Breast epithelium (tissue), 3 donors: ENCODE measurements at regions not wholly inside any gene's neighbourhood (a gene's known extent, or its start where the extent isn't known, plus 50 kb on each side); places are given as distances from the start of the nearest gene placed in this dataset.

ENCODE experiments used
- POLR2A ChIP-seq: fragments of 450-650 bp; IDR thresholded peaks from one replicate; pipeline ENCODE4 v1.6.1; 2016; ENCODE audit warnings: antibody characterized with exemption, mild to moderate bottlenecking, moderate library complexity
- POLR2AphosphoS5 ChIP-seq, 3 donors: sonication (generic); formaldehyde crosslinking; IDR thresholded peaks; one replicate each; pipeline ENCODE4 v1.6.1; 2017; ENCODE audit warnings: antibody characterized with exemption in 3 of 3
- TF ChIP-seq, protein P1 (sequence below), 3 donors: fragments of 450-650 bp; IDR thresholded peaks; one replicate each; pipeline ENCODE4 v1.5.1; 2016 to 2017; ENCODE audit warnings: antibody characterized with exemption in 3 of 3, mild to moderate bottlenecking in 3 of 3, moderate library complexity in 3 of 3

DNA sequence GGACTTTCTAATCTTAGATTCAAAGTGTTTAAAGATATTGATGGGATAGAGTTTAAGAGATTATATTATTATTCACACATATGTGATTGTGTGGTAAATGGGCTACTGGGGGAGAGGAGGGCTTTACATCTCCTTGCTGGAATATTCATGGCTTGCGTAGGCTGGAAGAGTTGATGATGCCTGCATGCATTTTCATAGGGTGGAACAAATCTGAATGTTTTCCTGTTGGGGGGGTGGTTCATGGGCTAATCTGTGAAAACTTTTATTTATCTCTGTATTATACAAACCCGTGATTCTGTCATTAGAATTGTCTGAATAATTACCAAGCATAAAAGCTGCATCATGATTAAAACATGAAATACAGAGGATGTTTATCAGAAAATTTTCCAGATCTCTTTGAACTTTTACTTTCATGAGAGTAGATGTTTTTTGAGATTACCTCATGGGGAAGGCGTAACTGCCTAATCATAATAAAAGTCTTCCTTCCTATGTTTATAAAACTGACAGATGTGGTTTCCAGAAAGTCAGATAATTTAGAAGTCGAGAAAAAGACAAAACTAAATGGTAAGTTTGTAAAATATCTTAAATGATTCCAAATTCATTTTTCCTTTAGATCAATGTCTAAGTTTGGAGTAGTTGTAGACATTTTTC is 1185.4 kb upstream of the SEMA6A start:
- TF ChIP-seq POLR2A (no peak), POLR2AphosphoS5 (IDR thresholded peaks at IDR 0.05) (no peak)
- TF ChIP-seq, protein P1, sequence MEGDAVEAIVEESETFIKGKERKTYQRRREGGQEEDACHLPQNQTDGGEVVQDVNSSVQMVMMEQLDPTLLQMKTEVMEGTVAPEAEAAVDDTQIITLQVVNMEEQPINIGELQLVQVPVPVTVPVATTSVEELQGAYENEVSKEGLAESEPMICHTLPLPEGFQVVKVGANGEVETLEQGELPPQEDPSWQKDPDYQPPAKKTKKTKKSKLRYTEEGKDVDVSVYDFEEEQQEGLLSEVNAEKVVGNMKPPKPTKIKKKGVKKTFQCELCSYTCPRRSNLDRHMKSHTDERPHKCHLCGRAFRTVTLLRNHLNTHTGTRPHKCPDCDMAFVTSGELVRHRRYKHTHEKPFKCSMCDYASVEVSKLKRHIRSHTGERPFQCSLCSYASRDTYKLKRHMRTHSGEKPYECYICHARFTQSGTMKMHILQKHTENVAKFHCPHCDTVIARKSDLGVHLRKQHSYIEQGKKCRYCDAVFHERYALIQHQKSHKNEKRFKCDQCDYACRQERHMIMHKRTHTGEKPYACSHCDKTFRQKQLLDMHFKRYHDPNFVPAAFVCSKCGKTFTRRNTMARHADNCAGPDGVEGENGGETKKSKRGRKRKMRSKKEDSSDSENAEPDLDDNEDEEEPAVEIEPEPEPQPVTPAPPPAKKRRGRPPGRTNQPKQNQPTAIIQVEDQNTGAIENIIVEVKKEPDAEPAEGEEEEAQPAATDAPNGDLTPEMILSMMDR (IDR thresholded peaks at IDR 0.05) = no peak
